Ammon's horn (tissue), 1 donor: ENCODE measurements at regions not wholly inside any gene's neighbourhood (a gene's known extent, or its start where the extent isn't known, plus 50 kb on each side); places are given as distances from the start of the nearest gene placed in this dataset.

Experiments
- DNase-seq: peaks from one replicate; pipeline ENCODE4 v3.0.0-alpha.2; 2016; ENCODE audit warnings: low spot score

GRCh38 chr10:91137011-91137643 lies 83.3 kb upstream of the PCGF5 start:
- DNase-seq: no peak

- no peak for DNase-seq
These were observed 82.6 kb upstream of the PCGF5 start for GRCh38 chr10:91137822-91138221.

- no peak for DNase-seq
These were observed 79.4 kb upstream of the PCGF5 start for GRCh38 chr10:91140995-91141549.

- DNase-seq: no peak
These were observed 75.5 kb upstream of the PCGF5 start for GRCh38 chr10:91144961-91145360.

GRCh38 chr10:91146146-91146545 lies 74.3 kb upstream of the PCGF5 start:
- no peak for DNase-seq

- DNase-seq: no peak
These were observed 70.9 kb upstream of the PCGF5 start for GRCh38 chr10:91149550-91149949.

GRCh38 chr10:91150631-91151030 lies 69.8 kb upstream of the PCGF5 start:
- no peak for DNase-seq

GRCh38 chr10:91153508-91153907 lies 67.0 kb upstream of the PCGF5 start:
- no peak for DNase-seq

- DNase-seq: no peak
These were observed 65.6 kb upstream of the PCGF5 start for GRCh38 chr10:91154842-91155241.

GRCh38 chr10:91156196-91156595 lies 64.3 kb upstream of the PCGF5 start:
- no peak for DNase-seq

GRCh38 chr10:91159254-91159783 lies 61.1 kb upstream of the PCGF5 start:
- no peak for DNase-seq

- DNase-seq: peak; percentile 18
These were observed 58.4 kb upstream of the PCGF5 start for GRCh38 chr10:91162050-91162494.

- peak; percentile 93 for DNase-seq
These were observed 57.8 kb upstream of the PCGF5 start for GRCh38 chr10:91162495-91163268.

GRCh38 chr10:91163269-91163868 lies 57.1 kb upstream of the PCGF5 start:
- peak; percentile 62 for DNase-seq

- DNase-seq: peak; percentile 34
These were observed 56.5 kb upstream of the PCGF5 start for GRCh38 chr10:91163869-91164474.

- DNase-seq: no peak
These were observed 55.9 kb upstream of the PCGF5 start for GRCh38 chr10:91164520-91165065.

- DNase-seq: no peak
These were observed 53.1 kb upstream of the PCGF5 start for GRCh38 chr10:91167406-91167805.

- DNase-seq: no peak
These were observed 50.0 kb upstream of the PCGF5 start for GRCh38 chr10:91170418-91170817.
